Activated CD8-positive, alpha-beta memory T cell treated with anti-CD3 and anti-CD28 coated beads for 4 hours (primary cell): ENCODE measurements at regions not wholly inside any gene's neighbourhood (a gene's known extent, or its start where the extent isn't known, plus 50 kb on each side); places are given as distances from the start of the nearest gene placed in this dataset.
"Not testable (repeated sequence)": the region's sequence is repeated elsewhere in the genome, so short reads cannot be mapped to it uniquely, and the experiment has no call there.

ENCODE experiments used
- DNase-seq, 2 donors: peaks; one replicate each; pipeline ENCODE4 v3.0.0-alpha.2; 2020; ENCODE audit warnings: low read depth in 2 of 2

- DNase-seq, result no peak
These were observed 221.9 kb downstream of the C16orf95 start for GRCh38 chr16:87095271-87095670.

- no peak for DNase-seq
These were observed 220.4 kb downstream of the C16orf95 start for GRCh38 chr16:87096746-87097333.

GRCh38 chr16:87098361-87098760 is 218.8 kb downstream of the C16orf95 start:
- no peak for DNase-seq

- no peak for DNase-seq
These were observed 218.0 kb downstream of the C16orf95 start for GRCh38 chr16:87098976-87099720.

- DNase-seq, result no peak
These were observed 216.7 kb downstream of the C16orf95 start for GRCh38 chr16:87100306-87101058.

- DNase-seq, result no peak
These were observed 215.3 kb downstream of the C16orf95 start for GRCh38 chr16:87101903-87102302.

- DNase-seq, result no peak
These were observed 210.0 kb downstream of the C16orf95 start for GRCh38 chr16:87107201-87107600.

GRCh38 chr16:87108278-87108677 is 208.9 kb downstream of the C16orf95 start:
- no peak for DNase-seq

- no peak for DNase-seq
These were observed 208.3 kb downstream of the C16orf95 start for GRCh38 chr16:87108941-87109340.

- DNase-seq, result no peak
These were observed 202.4 kb downstream of the C16orf95 start for GRCh38 chr16:87114832-87115231.

- DNase-seq, result no peak
These were observed 201.5 kb downstream of the C16orf95 start for GRCh38 chr16:87115646-87116045.

GRCh38 chr16:87117936-87118335 is 199.3 kb downstream of the C16orf95 start:
- no peak for DNase-seq

- DNase-seq, result no peak
These were observed 198.0 kb downstream of the C16orf95 start for GRCh38 chr16:87119168-87119567.

- DNase-seq, result no peak
These were observed 197.4 kb downstream of the C16orf95 start for GRCh38 chr16:87119748-87120147.

- DNase-seq, result no peak
These were observed 195.4 kb downstream of the C16orf95 start for GRCh38 chr16:87121816-87122215.

GRCh38 chr16:87123356-87124001 is 193.7 kb downstream of the C16orf95 start:
- DNase-seq, result no peak

- not testable (repeated sequence) for DNase-seq
These were observed 192.8 kb downstream of the C16orf95 start for GRCh38 chr16:87124405-87124804.

GRCh38 chr16:87125206-87126155 is 191.7 kb downstream of the C16orf95 start:
- no peak for DNase-seq

GRCh38 chr16:87126403-87127025 is 190.7 kb downstream of the C16orf95 start:
- no peak for DNase-seq

- no peak for DNase-seq
These were observed 190.0 kb downstream of the C16orf95 start for GRCh38 chr16:87127061-87127765.
